Tibial nerve (tissue), 4 donors: ENCODE measurements at regions not wholly inside any gene's neighbourhood (a gene's known extent, or its start where the extent isn't known, plus 50 kb on each side); places are given as distances from the start of the nearest gene placed in this dataset.

Source experiments
- DNase-seq, 2 donors: peaks; one replicate each; pipeline ENCODE4 v3.0.0-alpha.2; 2019; ENCODE audit warnings: low spot score in 2 of 2
- H3K27ac ChIP-seq, 4 donors: fragments of 200-600 bp; sonication (generic) in 3 of 4; one replicate each; pipeline ENCODE4 v1.5.1; 2017 to 2019; ENCODE audit warnings: mild to moderate bottlenecking in 1 of 4
- H3K27me3 ChIP-seq, 2 donors: fragments of 200-600 bp; sonication (generic) in 1 of 2; one replicate each; pipeline versions ENCODE4 v1.5.1 to v1.6.0; 2017 to 2019
- H3K36me3 ChIP-seq, 3 donors: fragments of 200-600 bp; sonication (generic); one replicate each; pipeline ENCODE4 v1.5.1; 2018 to 2019
- H3K4me1 ChIP-seq, 4 donors: fragments of 200-600 bp; sonication (generic) in 3 of 4; one replicate each; pipeline ENCODE4 v1.5.1; 2017 to 2019
- H3K4me3 ChIP-seq, 4 donors: fragments of 200-600 bp; sonication (generic) in 3 of 4; one replicate each; pipeline ENCODE4 v1.5.1; 2017 to 2019; ENCODE audit warnings: mild to moderate bottlenecking in 1 of 4, moderate library complexity in 1 of 4
- H3K9me3 ChIP-seq, 4 donors: fragments of 200-600 bp; sonication (generic) in 3 of 4; one replicate each; pipeline ENCODE4 v1.5.1; 2017 to 2019
- CTCF ChIP-seq, 5 experiments: fragments of 200-600 bp in 3 of 5; fragments of 450-650 bp in 2 of 5; sonication (generic) in 3 of 5; IDR thresholded peaks; one replicate each; pipeline ENCODE4 v1.5.1; 2016 to 2019; ENCODE audit warnings: antibody characterized with exemption in 5 of 5, mild to moderate bottlenecking in 3 of 5, moderate library complexity in 2 of 5
- EP300 ChIP-seq, 2 donors: sonication (generic); formaldehyde crosslinking; IDR thresholded peaks; one replicate each; pipeline ENCODE4 v1.6.1; 2017; ENCODE audit warnings: antibody characterized with exemption in 2 of 2, mild to moderate bottlenecking in 1 of 2
- POLR2A ChIP-seq, 2 donors: fragments of 450-650 bp; IDR thresholded peaks; one replicate each; pipeline ENCODE4 v1.6.1; 2017; ENCODE audit warnings: antibody characterized with exemption in 2 of 2, mild to moderate bottlenecking in 2 of 2, moderate library complexity in 2 of 2
- WGBS, 2 donors: methylation state at CpG; one replicate each; pipeline ENCODE4 v1.1.5; 2018; 5-methylcytosine and 5-hydroxymethylcytosine counted together

DNA sequence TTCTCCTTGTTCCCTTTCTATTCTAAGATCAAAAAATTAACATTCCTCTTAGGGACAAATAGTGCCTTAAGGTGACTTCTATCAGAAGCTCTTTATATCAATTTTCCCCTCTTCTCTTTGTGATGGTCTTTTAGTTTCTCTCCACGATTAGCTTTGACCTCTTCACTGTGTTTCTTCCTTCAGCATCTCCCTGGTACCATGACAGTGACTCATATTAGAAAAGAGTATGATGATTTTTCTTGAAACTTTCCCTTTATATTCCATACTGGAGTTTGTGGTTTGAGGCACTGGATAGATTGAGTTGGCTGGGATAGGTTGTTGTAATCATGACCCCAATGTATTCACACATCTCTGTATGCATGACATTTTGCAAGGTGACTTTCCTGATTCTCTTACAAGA, 335.6 kb upstream of the GLI3 start:
- no peak for DNase-seq
- H3K4me3 ChIP-seq, result no peak overlapping the region
- H3K4me1 ChIP-seq, result no peaks in the 10 kb centered on the region
- no peaks in the 10 kb centered on the region for H3K27me3 ChIP-seq
- TF ChIP-seq CTCF (IDR thresholded peaks at IDR 0.05) (no peak), EP300 (IDR thresholded peaks at IDR 0.05) (no peak), POLR2A (IDR thresholded peaks at IDR 0.05) (no peak)
- H3K27ac ChIP-seq, result no peak overlapping the region
- 43 to 68% methylated on average over 1 of the region's 1 CpG for WGBS, 2 donors
- no peaks in the 10 kb centered on the region for H3K36me3 ChIP-seq
- no peaks in the 10 kb centered on the region for H3K9me3 ChIP-seq

DNA sequence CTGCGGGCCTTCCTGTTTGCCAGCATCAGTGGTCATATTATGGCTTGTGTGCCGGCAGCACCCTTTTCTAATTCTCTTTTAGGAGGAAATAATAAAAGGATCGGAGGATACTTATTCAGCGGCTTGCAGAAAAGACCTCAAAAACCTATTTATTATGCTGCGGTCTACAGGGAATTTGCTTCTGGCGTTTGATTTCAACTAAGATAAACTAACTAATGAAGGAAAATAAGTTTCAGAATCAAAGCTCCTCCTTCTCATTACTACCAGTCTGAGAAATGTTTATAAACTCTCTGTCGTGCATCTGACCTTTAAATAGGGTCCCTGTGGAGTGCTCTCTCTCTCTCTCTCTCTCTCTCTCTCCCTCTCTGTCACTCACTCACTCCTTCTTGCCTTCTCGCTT, 335.0 kb upstream of the GLI3 start:
- no peak for TF ChIP-seq CTCF (IDR thresholded peaks at IDR 0.05)
- TF ChIP-seq EP300 (IDR thresholded peaks at IDR 0.05), result no peak
- no peak for TF ChIP-seq POLR2A (IDR thresholded peaks at IDR 0.05)
- no peak overlapping the region for H3K27ac ChIP-seq

GRCh38 chr7:42570944-42571343, 333.9 kb upstream of the GLI3 start:
- no peak overlapping the region for H3K4me3 ChIP-seq
- no peaks in the 10 kb centered on the region for H3K36me3 ChIP-seq
- WGBS, 2 donors, result 91 to 97% methylated on average over 2 of the region's 2 CpGs
- no peak for DNase-seq
- no peaks in the 10 kb centered on the region for H3K9me3 ChIP-seq
- TF ChIP-seq POLR2A (IDR thresholded peaks at IDR 0.05) (no peak), CTCF (IDR thresholded peaks at IDR 0.05) (no peak), EP300 (IDR thresholded peaks at IDR 0.05) (no peak)
- no peaks in the 10 kb centered on the region for H3K4me1 ChIP-seq
- no peaks in the 10 kb centered on the region for H3K27me3 ChIP-seq
- no peak overlapping the region for H3K27ac ChIP-seq

More for the DNA sequence above, 335.0 kb upstream of the GLI3 start:
- no peaks in the 10 kb centered on the region for H3K4me1 ChIP-seq
- H3K4me3 ChIP-seq, result no peak overlapping the region
- H3K27me3 ChIP-seq, result no peaks in the 10 kb centered on the region
- no peak for DNase-seq
- H3K36me3 ChIP-seq, result no peaks in the 10 kb centered on the region
- no peaks in the 10 kb centered on the region for H3K9me3 ChIP-seq
- WGBS, 2 donors, result 65 to 66% methylated on average over 8 of the region's 8 CpGs

DNA sequence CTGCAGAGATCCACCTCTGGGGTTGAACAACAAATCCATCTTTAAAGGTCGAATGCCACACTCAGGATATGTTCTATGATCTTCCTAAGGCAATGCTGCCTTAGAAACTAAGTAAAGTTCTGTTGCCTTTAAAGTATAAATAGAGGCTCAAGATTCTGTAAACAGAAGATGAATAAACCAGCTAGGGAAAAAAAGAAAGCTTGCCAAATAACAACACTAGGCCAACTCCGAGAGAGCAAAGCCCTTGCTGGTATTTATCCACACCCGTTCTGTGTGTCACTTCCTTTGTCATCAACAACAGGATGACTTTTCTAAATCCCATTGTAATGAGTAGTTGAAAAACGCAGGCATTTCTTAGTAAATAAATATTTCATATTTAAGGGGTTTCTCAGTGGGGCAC, 330.0 kb upstream of the GLI3 start:
- Histone ChIP-seq H3K4me3 (no peak overlapping the region), H3K9me3 (peaks cover 0 to 24% (median 2%) of the 10 kb centered on the region in 4 donors), H3K36me3 (no peaks in the 10 kb centered on the region), H3K27me3 (no peaks in the 10 kb centered on the region), H3K4me1 (no peaks in the 10 kb centered on the region), H3K27ac (no peak overlapping the region)
- no peak for DNase-seq
- TF ChIP-seq POLR2A (IDR thresholded peaks at IDR 0.05), result no peak
- no peak for TF ChIP-seq CTCF (IDR thresholded peaks at IDR 0.05)
- TF ChIP-seq EP300 (IDR thresholded peaks at IDR 0.05), result no peak
- 52 to 54% methylated on average over 4 of the region's 4 CpGs for WGBS, 2 donors

- DNase-seq, result no peak
- 89 to 94% methylated on average over 1 of the region's 1 CpG for WGBS, 2 donors
- TF ChIP-seq POLR2A (IDR thresholded peaks at IDR 0.05), result no peak
- no peak for TF ChIP-seq CTCF (IDR thresholded peaks at IDR 0.05)
- no peak for TF ChIP-seq EP300 (IDR thresholded peaks at IDR 0.05)
- Histone ChIP-seq H3K4me3 (no peak overlapping the region), H3K36me3 (no peaks in the 10 kb centered on the region), H3K9me3 (peaks cover 0 to 34% (median 2%) of the 10 kb centered on the region in 4 donors), H3K27me3 (no peaks in the 10 kb centered on the region), H3K4me1 (no peaks in the 10 kb centered on the region), H3K27ac (no peak overlapping the region)
Observed at GRCh38 chr7:42561797-42562196, 324.8 kb upstream of the GLI3 start.
